ENCODE measurements at regions not wholly inside any gene's neighbourhood (a gene's known extent, or its start where the extent isn't known, plus 50 kb on each side); places are given as distances from the start of the nearest gene placed in this dataset.

GRCh38 chr16:52379551-52379950 is 167.4 kb downstream of the TOX3 start:
- H3K4me3 ChIP-seq (replicated peaks in 1 of 3; ENCODE audit: insufficient read depth in 1 of 3, low read depth in 1 of 3, low read length in 3 of 3): no peak overlapping the region
- intact Hi-C loops (cut with micrococcal nuclease) (no loop called here), dilution Hi-C loops (cut with MboI; ENCODE audit: extremely low pct_ligation_motif_present, low sequenced_read_pairs) (no loop called here)
- no peak for FAIRE-seq
- H3K4me2 ChIP-seq (ENCODE audit: insufficient read depth, low read length): no peak overlapping the region
- H3K79me2 ChIP-seq (ENCODE audit: control insufficient read depth, insufficient read depth, low read length): no peaks in the 10 kb centered on the region
- no peaks in the 10 kb centered on the region for H4K20me1 ChIP-seq (replicated peaks; ENCODE audit: control insufficient read depth, extremely low read depth, insufficient read depth, low read length)
- no peak for TF ChIP-seq EZH2 (IDR thresholded peaks at IDR 0.05; ENCODE audit: borderline replicate concordance, low read depth, low read length, severe bottlenecking)
- TF ChIP-seq POLR2A (IDR thresholded peaks at IDR 0.05; ENCODE audit: low read depth, low read length): no peak
- TF ChIP-seq FOS (IDR thresholded peaks at IDR 0.05; ENCODE audit: borderline replicate concordance, insufficient read depth, low read length): no peak
- TF ChIP-seq POLR2AphosphoS5 (IDR thresholded peaks at IDR 0.05; ENCODE audit: insufficient read depth, low read depth, low read length): no peak
- TF ChIP-seq JUN (IDR thresholded peaks at IDR 0.05; ENCODE audit: borderline replicate concordance, insufficient read depth, insufficient read length, low read depth): no peak
- TF ChIP-seq, protein P1, sequence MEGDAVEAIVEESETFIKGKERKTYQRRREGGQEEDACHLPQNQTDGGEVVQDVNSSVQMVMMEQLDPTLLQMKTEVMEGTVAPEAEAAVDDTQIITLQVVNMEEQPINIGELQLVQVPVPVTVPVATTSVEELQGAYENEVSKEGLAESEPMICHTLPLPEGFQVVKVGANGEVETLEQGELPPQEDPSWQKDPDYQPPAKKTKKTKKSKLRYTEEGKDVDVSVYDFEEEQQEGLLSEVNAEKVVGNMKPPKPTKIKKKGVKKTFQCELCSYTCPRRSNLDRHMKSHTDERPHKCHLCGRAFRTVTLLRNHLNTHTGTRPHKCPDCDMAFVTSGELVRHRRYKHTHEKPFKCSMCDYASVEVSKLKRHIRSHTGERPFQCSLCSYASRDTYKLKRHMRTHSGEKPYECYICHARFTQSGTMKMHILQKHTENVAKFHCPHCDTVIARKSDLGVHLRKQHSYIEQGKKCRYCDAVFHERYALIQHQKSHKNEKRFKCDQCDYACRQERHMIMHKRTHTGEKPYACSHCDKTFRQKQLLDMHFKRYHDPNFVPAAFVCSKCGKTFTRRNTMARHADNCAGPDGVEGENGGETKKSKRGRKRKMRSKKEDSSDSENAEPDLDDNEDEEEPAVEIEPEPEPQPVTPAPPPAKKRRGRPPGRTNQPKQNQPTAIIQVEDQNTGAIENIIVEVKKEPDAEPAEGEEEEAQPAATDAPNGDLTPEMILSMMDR (IDR thresholded peaks at IDR 0.05; ENCODE audit: extremely low read depth in 1 of 2, insufficient read depth in 1 of 2, low read depth in 1 of 2, low read length in 2 of 2): no peak
- TF ChIP-seq, protein P2, sequence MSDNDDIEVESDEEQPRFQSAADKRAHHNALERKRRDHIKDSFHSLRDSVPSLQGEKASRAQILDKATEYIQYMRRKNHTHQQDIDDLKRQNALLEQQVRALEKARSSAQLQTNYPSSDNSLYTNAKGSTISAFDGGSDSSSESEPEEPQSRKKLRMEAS (IDR thresholded peaks at IDR 0.05; ENCODE audit: insufficient read depth, insufficient read length): no peak
- no peak for TF ChIP-seq MYC (IDR thresholded peaks at IDR 0.05; ENCODE audit: low read depth, low read length)
- no peak for TF ChIP-seq GATA2 (IDR thresholded peaks at IDR 0.05; ENCODE audit: insufficient read depth, insufficient read length, low read depth, low read length)
- H3K27ac ChIP-seq (ENCODE audit: insufficient read depth, low read depth, low read length): no peak overlapping the region
- H3K36me3 ChIP-seq (ENCODE audit: control insufficient read depth in 2 of 2, extremely low read depth in 1 of 2, insufficient read depth in 2 of 2, low read length in 2 of 2): no peaks in the 10 kb centered on the region
- BruUV-seq (replicated peaks): no TSS peak
- H3K4me1 ChIP-seq (ENCODE audit: control insufficient read depth, extremely low read depth, insufficient read depth, low read length): no peaks in the 10 kb centered on the region
- H3K9ac ChIP-seq (replicated peaks; ENCODE audit: extremely low read depth, insufficient read depth, low read length): no peak overlapping the region
- no peaks in the 10 kb centered on the region for H3K9me1 ChIP-seq (replicated peaks; ENCODE audit: control insufficient read depth, extremely low read depth, insufficient read depth, low read length)
- H3K9me3 ChIP-seq (replicated peaks; ENCODE audit: control insufficient read depth, insufficient read depth, low read length): peaks cover 3% of the 10 kb centered on the region
- ChIA-PET CTCF (no interaction called here), POLR2A (no interaction called here)
- H2AFZ ChIP-seq (ENCODE audit: low read depth, low read length): no peak overlapping the region
- DNase-seq (ENCODE audit: low read depth, low spot score): no peak
- no peaks in the 10 kb centered on the region for H3K27me3 ChIP-seq (ENCODE audit: control insufficient read depth in 2 of 2, insufficient read depth in 2 of 2, low read length in 2 of 2)

Data from endothelial cell of umbilical vein (primary cell).